IgD-negative memory B cell (primary cell): ENCODE measurements at regions not wholly inside any gene's neighbourhood (a gene's known extent, or its start where the extent isn't known, plus 50 kb on each side); places are given as distances from the start of the nearest gene placed in this dataset.

ENCODE experiments used
- H3K27ac Mint-ChIP-seq, 3 donors: one replicate each; pipeline ENCODE4 v1.8.0; 2020 to 2022; ENCODE audit warnings: mild to moderate bottlenecking in 3 of 3, mixed read lengths in 3 of 3, moderate library complexity in 1 of 3
- H3K27me3 Mint-ChIP-seq: one replicate; pipeline ENCODE4 v1.8.0; 2021; ENCODE audit warnings: mixed read lengths
- H3K36me3 Mint-ChIP-seq: one replicate; pipeline ENCODE4 v1.8.0; 2020; ENCODE audit warnings: mild to moderate bottlenecking, mixed read lengths
- H3K4me1 Mint-ChIP-seq, 3 donors: one replicate each; pipeline ENCODE4 v1.8.0; 2020 to 2022; ENCODE audit warnings: mixed read lengths in 3 of 3, mild to moderate bottlenecking in 1 of 3
- H3K4me3 Mint-ChIP-seq, 4 donors: one replicate each; pipeline ENCODE4 v1.8.0; 2020 to 2022; ENCODE audit warnings: mild to moderate bottlenecking in 4 of 4, mixed read lengths in 4 of 4, moderate library complexity in 3 of 4
- H3K9me3 Mint-ChIP-seq, 3 donors: one replicate each; pipeline ENCODE4 v1.8.0; 2020 to 2021; ENCODE audit warnings: mixed read lengths in 3 of 3, mild to moderate bottlenecking in 1 of 3

- peaks cover 3 to 6% (median 3%) of the 10 kb centered on the region in 3 donors for H3K9me3 Mint-ChIP-seq
- H3K36me3 Mint-ChIP-seq: no peaks in the 10 kb centered on the region
- H3K27ac Mint-ChIP-seq: peak overlapping the region; percentile 95 to 100 (median 98)
- peaks cover 9 to 15% (median 13%) of the 10 kb centered on the region in 3 donors for H3K4me1 Mint-ChIP-seq
- H3K27me3 Mint-ChIP-seq: no peaks in the 10 kb centered on the region
- peak overlapping the region; percentile 89 to 99 (median 96) for H3K4me3 Mint-ChIP-seq
These were observed 184.6 kb downstream of the OR13H1 start for GRCh38 chrX:131728295-131729145.

GRCh38 chrX:131729295-131729694 is 185.4 kb downstream of the OR13H1 start:
- H3K9me3 Mint-ChIP-seq: peaks cover 3 to 6% (median 3%) of the 10 kb centered on the region in 3 donors
- H3K27ac Mint-ChIP-seq: peak overlapping the region; percentile 95 to 100 (median 98)
- peak overlapping the region; percentile 89 to 99 (median 96) for H3K4me3 Mint-ChIP-seq
- peaks cover 11 to 17% (median 12%) of the 10 kb centered on the region in 3 donors for H3K4me1 Mint-ChIP-seq
- H3K27me3 Mint-ChIP-seq: no peaks in the 10 kb centered on the region
- H3K36me3 Mint-ChIP-seq: no peaks in the 10 kb centered on the region

DNA sequence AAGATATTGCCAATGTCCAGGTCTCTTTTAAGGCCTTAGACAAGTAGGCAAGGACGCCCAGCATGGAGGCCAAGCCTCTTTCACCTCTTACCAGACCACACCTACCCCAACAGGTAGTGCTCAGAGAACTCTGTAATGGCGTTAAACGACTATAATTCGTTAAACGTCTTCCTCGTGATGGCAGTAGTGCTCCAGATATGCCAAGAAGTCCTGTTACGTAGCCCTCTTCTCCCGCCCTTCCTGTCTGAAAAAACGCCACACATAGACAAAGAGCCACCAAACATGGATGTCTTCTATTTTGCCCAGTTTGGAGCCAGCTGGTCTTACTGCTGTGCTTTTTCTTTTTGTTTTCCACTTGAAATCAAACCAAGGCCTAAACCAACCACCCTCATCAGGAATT is 190.7 kb downstream of the OR13H1 start:
- Mint-ChIP-seq H3K4me3 (peak overlapping the region in 3 of 4 donors; percentile 6 to 55 (median 34)), H3K9me3 (peaks cover 0 to 3% (median under 1%) of the 10 kb centered on the region in 3 donors), H3K27ac (peak overlapping the region; percentile 2 to 91 (median 84)), H3K4me1 (peaks cover 3 to 8% (median 6%) of the 10 kb centered on the region in 3 donors), H3K27me3 (no peaks in the 10 kb centered on the region), H3K36me3 (no peaks in the 10 kb centered on the region)

- Mint-ChIP-seq H3K27me3 (no peaks in the 10 kb centered on the region), H3K36me3 (no peaks in the 10 kb centered on the region), H3K27ac (peak overlapping the region; percentile 2 to 91 (median 84)), H3K4me3 (peak overlapping the region in 3 of 4 donors; percentile 6 to 55 (median 43)), H3K9me3 (peaks cover 0 to 5% (median 3%) of the 10 kb centered on the region in 3 donors), H3K4me1 (peaks cover 3 to 8% (median 6%) of the 10 kb centered on the region in 3 donors)
These were observed 191.3 kb downstream of the OR13H1 start for GRCh38 chrX:131735127-131735526.

- Mint-ChIP-seq H3K9me3 (peaks cover 0 to 9% (median 3%) of the 10 kb centered on the region in 3 donors), H3K27me3 (no peaks in the 10 kb centered on the region), H3K4me1 (peaks cover 2 to 4% (median 4%) of the 10 kb centered on the region in 3 donors), H3K36me3 (no peaks in the 10 kb centered on the region), H3K27ac (no peak overlapping the region), H3K4me3 (peak overlapping the region in 1 of 4 donors; percentile 38)
These were observed 195.9 kb downstream of the OR13H1 start for GRCh38 chrX:131739823-131740222.

DNA sequence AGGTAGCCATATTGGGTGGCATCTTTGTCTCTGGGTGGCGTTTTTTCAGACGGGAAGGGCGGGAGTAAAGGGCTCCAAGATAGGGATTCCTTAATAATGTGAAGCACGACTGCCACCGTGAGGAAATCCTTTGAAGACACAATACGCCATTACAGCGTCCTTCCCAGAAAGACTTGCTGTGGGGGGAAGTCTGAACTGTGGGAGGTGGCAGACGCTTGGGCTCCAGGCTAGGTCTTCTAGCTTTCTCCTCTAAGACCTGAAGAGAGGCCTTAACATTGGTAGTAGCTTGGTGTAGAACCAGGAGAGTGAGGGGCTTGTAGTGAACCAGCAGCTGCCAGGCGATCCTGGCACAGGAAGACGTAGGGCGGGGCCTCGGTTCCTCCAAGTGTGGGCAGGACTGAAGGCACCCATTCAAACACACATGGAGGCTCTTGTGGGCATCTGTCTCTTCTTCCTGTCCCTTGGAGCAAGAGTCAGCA is 197.3 kb downstream of the OR13H1 start:
- peak overlapping the region; percentile 92 to 100 (median 96) for H3K4me3 Mint-ChIP-seq
- no peaks in the 10 kb centered on the region for H3K36me3 Mint-ChIP-seq
- H3K9me3 Mint-ChIP-seq: peaks cover 0 to 9% (median 1%) of the 10 kb centered on the region in 3 donors
- peak overlapping the region; percentile 79 to 100 (median 98) for H3K27ac Mint-ChIP-seq
- no peaks in the 10 kb centered on the region for H3K27me3 Mint-ChIP-seq
- H3K4me1 Mint-ChIP-seq: peaks cover 5 to 8% (median 5%) of the 10 kb centered on the region in 3 donors

- Mint-ChIP-seq H3K27me3 (no peaks in the 10 kb centered on the region), H3K4me3 (peak overlapping the region; percentile 93 to 99 (median 98)), H3K4me1 (peaks cover 3 to 13% (median 7%) of the 10 kb centered on the region in 3 donors), H3K27ac (peak overlapping the region; percentile 88 to 99 (median 97)), H3K36me3 (no peaks in the 10 kb centered on the region), H3K9me3 (no peaks in the 10 kb centered on the region)
These were observed 202.1 kb downstream of the OR13H1 start for GRCh38 chrX:131745942-131746489.

GRCh38 chrX:131746491-131746968 is 202.7 kb downstream of the OR13H1 start:
- Mint-ChIP-seq H3K27ac (peak overlapping the region; percentile 88 to 99 (median 97)), H3K4me3 (peak overlapping the region; percentile 93 to 99 (median 98)), H3K4me1 (peaks cover 3 to 13% (median 7%) of the 10 kb centered on the region in 3 donors), H3K27me3 (no peaks in the 10 kb centered on the region), H3K9me3 (no peaks in the 10 kb centered on the region), H3K36me3 (no peaks in the 10 kb centered on the region)

GRCh38 chrX:131747173-131747572 is 203.3 kb downstream of the OR13H1 start:
- Mint-ChIP-seq H3K9me3 (no peaks in the 10 kb centered on the region), H3K4me3 (peak overlapping the region; percentile 93 to 99 (median 98)), H3K4me1 (peaks cover 3 to 10% (median 7%) of the 10 kb centered on the region in 3 donors), H3K27ac (peak overlapping the region; percentile 88 to 99 (median 97)), H3K36me3 (no peaks in the 10 kb centered on the region), H3K27me3 (no peaks in the 10 kb centered on the region)

DNA sequence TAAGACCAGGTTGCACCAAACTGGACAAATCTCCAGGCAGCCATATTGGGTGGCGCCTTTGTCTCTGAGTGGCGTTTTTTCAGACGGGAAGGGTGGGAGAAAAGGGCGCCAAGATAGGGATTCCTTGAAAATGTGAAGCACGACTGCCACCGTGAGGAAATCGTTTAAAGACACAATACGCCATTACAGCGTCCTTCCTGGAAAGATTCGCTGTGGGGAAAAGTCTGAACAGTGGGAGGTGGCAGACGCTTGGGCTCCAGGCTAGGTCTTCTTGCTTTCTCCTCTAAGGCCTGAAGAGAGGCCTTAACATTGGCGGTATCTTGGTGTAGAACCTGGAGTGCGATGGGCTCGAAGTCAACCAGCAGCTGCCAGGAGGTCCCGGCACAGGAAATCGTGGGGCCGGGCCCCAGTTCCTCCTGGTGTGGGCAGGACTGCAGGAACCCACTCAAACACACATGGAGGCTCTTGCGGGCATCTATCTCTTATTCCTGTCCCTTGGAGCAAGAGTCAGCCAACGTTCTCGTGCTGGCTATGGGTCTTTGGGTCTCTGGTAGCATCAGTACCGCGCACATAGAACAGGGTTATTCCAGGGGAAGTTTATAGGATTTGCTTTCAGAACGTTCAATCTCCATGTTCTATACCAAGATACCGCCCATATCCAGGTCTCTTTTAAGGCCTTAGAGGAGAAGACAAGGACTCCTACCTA is 208.8 kb downstream of the OR13H1 start:
- Mint-ChIP-seq H3K4me1 (peaks cover 1 to 3% (median 3%) of the 10 kb centered on the region in 3 donors), H3K9me3 (no peaks in the 10 kb centered on the region), H3K27me3 (no peaks in the 10 kb centered on the region), H3K27ac (peak overlapping the region; percentile 85 to 94 (median 94)), H3K36me3 (no peaks in the 10 kb centered on the region), H3K4me3 (peak overlapping the region; percentile 85 to 98 (median 91))

DNA sequence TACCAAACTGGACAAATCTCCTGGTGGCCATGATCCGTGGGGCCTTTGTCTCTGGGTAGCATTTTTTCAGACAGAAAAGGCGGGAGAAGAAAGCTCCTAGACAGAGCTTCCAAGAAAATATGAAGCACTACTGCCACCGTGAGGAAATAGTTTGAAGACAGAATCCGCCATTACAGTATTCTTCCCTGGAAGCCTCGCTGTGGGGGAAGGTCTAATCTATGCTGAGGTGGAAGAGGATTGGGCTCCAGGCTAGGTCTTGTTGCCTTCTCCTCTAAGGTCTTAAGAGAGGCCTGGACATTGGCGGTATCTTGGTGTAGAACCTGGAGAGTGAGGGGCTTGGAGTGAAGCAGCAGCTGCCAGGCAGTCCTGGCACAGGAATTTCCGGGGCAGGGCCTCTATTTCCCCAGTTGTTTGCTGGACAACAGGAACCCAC is 218.9 kb downstream of the OR13H1 start:
- Mint-ChIP-seq H3K4me1 (peaks cover 4 to 6% (median 5%) of the 10 kb centered on the region in 3 donors), H3K9me3 (peaks cover 0 to 4% (median 0%) of the 10 kb centered on the region in 3 donors), H3K36me3 (peaks cover 2% of the 10 kb centered on the region)

GRCh38 chrX:131763674-131764073 is 219.8 kb downstream of the OR13H1 start:
- peak overlapping the region; percentile 76 to 96 (median 88) for H3K4me3 Mint-ChIP-seq
- H3K27me3 Mint-ChIP-seq: no peaks in the 10 kb centered on the region
- H3K9me3 Mint-ChIP-seq: peaks cover 0 to 4% (median 0%) of the 10 kb centered on the region in 3 donors
- peaks cover 2% of the 10 kb centered on the region for H3K36me3 Mint-ChIP-seq
- H3K27ac Mint-ChIP-seq: peak overlapping the region; percentile 79 to 98 (median 95)
- H3K4me1 Mint-ChIP-seq: peaks cover 4 to 6% (median 5%) of the 10 kb centered on the region in 3 donors

More for the DNA sequence above, 218.9 kb downstream of the OR13H1 start:
- no peaks in the 10 kb centered on the region for H3K27me3 Mint-ChIP-seq
- H3K27ac Mint-ChIP-seq: peak overlapping the region; percentile 78 to 95 (median 79)
- H3K4me3 Mint-ChIP-seq: peak overlapping the region; percentile 76 to 96 (median 88)

DNA sequence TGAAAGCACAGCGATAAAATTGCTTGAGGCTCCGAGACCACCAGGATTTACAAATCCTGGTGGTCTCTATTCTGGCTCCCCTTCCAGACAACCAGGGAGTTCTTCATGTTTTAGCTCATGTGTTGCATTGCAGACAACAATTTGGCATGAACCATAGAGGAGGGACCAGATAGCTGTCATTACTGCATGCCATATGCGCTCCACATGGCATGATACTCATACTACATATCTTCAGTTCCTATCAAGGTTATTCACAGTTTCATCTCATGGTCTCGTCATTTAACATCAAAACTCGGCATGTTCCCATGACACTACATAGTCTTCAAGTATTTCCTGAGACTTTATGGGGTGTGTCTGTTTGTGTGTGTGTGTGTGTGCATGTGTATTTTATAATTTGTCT is 220.3 kb downstream of the OR13H1 start:
- peak overlapping the region; percentile 76 to 96 (median 88) for H3K4me3 Mint-ChIP-seq

More for the DNA sequence above, 220.3 kb downstream of the OR13H1 start:
- H3K27ac Mint-ChIP-seq: peak overlapping the region; percentile 79 to 98 (median 95)
- peaks cover 0 to 4% (median 0%) of the 10 kb centered on the region in 3 donors for H3K9me3 Mint-ChIP-seq
- no peaks in the 10 kb centered on the region for H3K27me3 Mint-ChIP-seq
- peaks cover 5 to 7% (median 6%) of the 10 kb centered on the region in 3 donors for H3K4me1 Mint-ChIP-seq
- peaks cover 2% of the 10 kb centered on the region for H3K36me3 Mint-ChIP-seq
